ENCODE measurements at regions not wholly inside any gene's neighbourhood (a gene's known extent, or its start where the extent isn't known, plus 50 kb on each side); places are given as distances from the start of the nearest gene placed in this dataset.

GRCh38 chr6:114998492-114998891 is 655.7 kb upstream of the HS3ST5 start:
- no peak for DNase-seq
- Histone ChIP-seq H3K36me3 (replicated peaks; ENCODE audit: insufficient read depth, low read length) (no peaks in the 10 kb centered on the region), H3K9me3 (replicated peaks; ENCODE audit: insufficient read depth, low read length) (no peaks in the 10 kb centered on the region), H3F3A (ENCODE audit: insufficient read depth, low read length) (no peaks in the 10 kb centered on the region), H3K4me3 (ENCODE audit: low read length) (no peak overlapping the region), H3K9ac (ENCODE audit: low read length) (no peak overlapping the region), H3K27me3 (replicated peaks; ENCODE audit: insufficient read depth, low read length) (no peaks in the 10 kb centered on the region), H4K20me1 (ENCODE audit: insufficient read depth, low read length) (no peaks in the 10 kb centered on the region), H3K4me1 (ENCODE audit: low read length) (no peaks in the 10 kb centered on the region), H3K4me2 (ENCODE audit: low read depth, low read length) (no peak overlapping the region), H3K79me2 (ENCODE audit: low read length) (no peaks in the 10 kb centered on the region), H3K27ac (ENCODE audit: low read length) (no peak overlapping the region), H3K9me2 (replicated peaks; ENCODE audit: insufficient read depth, low read length) (no peaks in the 10 kb centered on the region), H2AFZ (ENCODE audit: low read length) (0 out of 2 replicates have a peak overlapping the region, but pooled peaks have one; percentile 38)
- TF ChIP-seq EZH2phosphoT487 (IDR thresholded peaks at IDR 0.05; ENCODE audit: low read length) (no peak), CTCF (IDR thresholded peaks at IDR 0.05; ENCODE audit: low read length) (no peak), EZH2 (optimal IDR thresholded peaks at IDR 0.05; ENCODE audit: low read depth, low read length) (no peak)

GRCh38 chr6:114997813-114998292 is 655.0 kb upstream of the HS3ST5 start:
- DNase-seq: peak; percentile 34
- Histone ChIP-seq H3K36me3 (replicated peaks; ENCODE audit: insufficient read depth, low read length) (no peaks in the 10 kb centered on the region), H3F3A (ENCODE audit: insufficient read depth, low read length) (no peaks in the 10 kb centered on the region), H2AFZ (ENCODE audit: low read length) (peak overlapping the region; percentile 38; the same call in 1 of the 2 replicates), H3K4me2 (ENCODE audit: low read depth, low read length) (no peak overlapping the region), H3K27me3 (replicated peaks; ENCODE audit: insufficient read depth, low read length) (no peaks in the 10 kb centered on the region), H3K4me1 (ENCODE audit: low read length) (no peaks in the 10 kb centered on the region), H3K79me2 (ENCODE audit: low read length) (no peaks in the 10 kb centered on the region), H4K20me1 (ENCODE audit: insufficient read depth, low read length) (no peaks in the 10 kb centered on the region), H3K9ac (ENCODE audit: low read length) (no peak overlapping the region), H3K9me3 (replicated peaks; ENCODE audit: insufficient read depth, low read length) (no peaks in the 10 kb centered on the region), H3K27ac (ENCODE audit: low read length) (no peak overlapping the region), H3K4me3 (ENCODE audit: low read length) (no peak overlapping the region), H3K9me2 (replicated peaks; ENCODE audit: insufficient read depth, low read length) (no peaks in the 10 kb centered on the region)
- no peak for TF ChIP-seq EZH2phosphoT487 (IDR thresholded peaks at IDR 0.05; ENCODE audit: low read length)

GRCh38 chr6:114995526-114995925 is 652.7 kb upstream of the HS3ST5 start:
- Histone ChIP-seq H2AFZ (ENCODE audit: low read length) (no peak overlapping the region), H4K20me1 (ENCODE audit: insufficient read depth, low read length) (no peaks in the 10 kb centered on the region), H3F3A (ENCODE audit: insufficient read depth, low read length) (no peaks in the 10 kb centered on the region), H3K9ac (ENCODE audit: low read length) (no peak overlapping the region), H3K36me3 (replicated peaks; ENCODE audit: insufficient read depth, low read length) (no peaks in the 10 kb centered on the region), H3K4me1 (ENCODE audit: low read length) (no peaks in the 10 kb centered on the region), H3K27ac (ENCODE audit: low read length) (no peak overlapping the region), H3K4me2 (ENCODE audit: low read depth, low read length) (no peak overlapping the region), H3K9me3 (replicated peaks; ENCODE audit: insufficient read depth, low read length) (no peaks in the 10 kb centered on the region), H3K9me2 (replicated peaks; ENCODE audit: insufficient read depth, low read length) (no peaks in the 10 kb centered on the region), H3K4me3 (ENCODE audit: low read length) (no peak overlapping the region), H3K79me2 (ENCODE audit: low read length) (no peaks in the 10 kb centered on the region), H3K27me3 (replicated peaks; ENCODE audit: insufficient read depth, low read length) (no peaks in the 10 kb centered on the region)
- no peak for TF ChIP-seq EZH2 (optimal IDR thresholded peaks at IDR 0.05; ENCODE audit: low read depth, low read length)
- no peak for DNase-seq

- Histone ChIP-seq H3F3A (ENCODE audit: insufficient read depth, low read length) (no peaks in the 10 kb centered on the region), H3K4me1 (ENCODE audit: low read length) (no peaks in the 10 kb centered on the region), H3K4me2 (ENCODE audit: low read depth, low read length) (no peak overlapping the region), H2AFZ (ENCODE audit: low read length) (no peak overlapping the region), H3K36me3 (replicated peaks; ENCODE audit: insufficient read depth, low read length) (no peaks in the 10 kb centered on the region), H4K20me1 (ENCODE audit: insufficient read depth, low read length) (no peaks in the 10 kb centered on the region), H3K9me2 (replicated peaks; ENCODE audit: insufficient read depth, low read length) (no peaks in the 10 kb centered on the region), H3K9me3 (replicated peaks; ENCODE audit: insufficient read depth, low read length) (no peaks in the 10 kb centered on the region), H3K4me3 (ENCODE audit: low read length) (no peak overlapping the region), H3K27ac (ENCODE audit: low read length) (no peak overlapping the region), H3K27me3 (replicated peaks; ENCODE audit: insufficient read depth, low read length) (no peaks in the 10 kb centered on the region), H3K79me2 (ENCODE audit: low read length) (no peaks in the 10 kb centered on the region), H3K9ac (ENCODE audit: low read length) (no peak overlapping the region)
- DNase-seq: no peak
- TF ChIP-seq CTCF (IDR thresholded peaks at IDR 0.05; ENCODE audit: low read length): no peak
- TF ChIP-seq EZH2 (optimal IDR thresholded peaks at IDR 0.05; ENCODE audit: low read depth, low read length): no peak
- no peak for TF ChIP-seq EZH2phosphoT487 (IDR thresholded peaks at IDR 0.05; ENCODE audit: low read length)
Measured at GRCh38 chr6:114989279-114989964, 646.6 kb upstream of the HS3ST5 start.
